ENCODE measurements at regions not wholly inside any gene's neighbourhood (a gene's known extent, or its start where the extent isn't known, plus 50 kb on each side); places are given as distances from the start of the nearest gene placed in this dataset.

DNA sequence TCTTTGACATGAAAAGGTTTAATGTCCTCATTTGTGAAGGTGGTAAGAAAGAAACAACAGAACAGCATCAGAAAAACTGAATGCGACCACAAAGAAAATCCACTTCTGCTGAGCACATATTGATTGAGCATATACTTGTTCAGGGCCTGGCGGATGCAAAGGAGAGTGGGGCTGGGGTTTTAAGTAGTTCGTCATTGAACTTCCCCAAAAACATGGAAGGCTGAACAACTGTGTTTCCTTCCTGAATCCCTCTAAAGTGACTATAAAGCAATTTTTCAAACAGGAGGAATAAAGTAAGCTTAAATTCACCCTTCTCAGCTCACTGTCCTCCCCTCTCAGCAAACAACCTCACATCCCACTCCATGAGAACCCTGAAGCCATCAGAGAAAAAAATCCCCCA is 262.9 kb downstream of the AGTPBP1 start:
- TF ChIP-seq CTCF (IDR thresholded peaks at IDR 0.05), result no peak
- no peak for TF ChIP-seq POLR2A (IDR thresholded peaks at IDR 0.05)
- TF ChIP-seq EP300 (IDR thresholded peaks at IDR 0.05; ENCODE audit: low read depth), result no peak

Data from transverse colon (tissue), 3 donors.